HEK293T (cell line): ENCODE measurements at regions not wholly inside any gene's neighbourhood (a gene's known extent, or its start where the extent isn't known, plus 50 kb on each side); places are given as distances from the start of the nearest gene placed in this dataset.

ENCODE experiments used
- ARNT ChIP-seq: fragments of 450-650 bp; IDR thresholded peaks from 2 replicates; pipeline ENCODE4 v1.6.1; 2017; ENCODE audit warnings: mild to moderate bottlenecking
- FOXA1 ChIP-seq: fragments of 450-650 bp; IDR thresholded peaks from 2 replicates; pipeline ENCODE4 v1.6.1; 2016; ENCODE audit warnings: mild to moderate bottlenecking
- FOXM1 ChIP-seq: fragments of 450-650 bp; IDR thresholded peaks from 2 replicates; pipeline ENCODE4 v1.6.1; 2017; ENCODE audit warnings: mild to moderate bottlenecking, borderline replicate concordance
- HDGF ChIP-seq: fragments of 450-650 bp; IDR thresholded peaks from 2 replicates; pipeline ENCODE4 v1.6.1; 2017; ENCODE audit warnings: antibody characterized with exemption, borderline replicate concordance
- SP1 ChIP-seq: fragments of 450-650 bp; IDR thresholded peaks from 2 replicates; pipeline ENCODE4 v1.6.1; 2017
- SUZ12 ChIP-seq: fragments of 450-650 bp; IDR thresholded peaks from 2 replicates; pipeline ENCODE4 v1.6.1; 2016; ENCODE audit warnings: mild to moderate bottlenecking

DNA sequence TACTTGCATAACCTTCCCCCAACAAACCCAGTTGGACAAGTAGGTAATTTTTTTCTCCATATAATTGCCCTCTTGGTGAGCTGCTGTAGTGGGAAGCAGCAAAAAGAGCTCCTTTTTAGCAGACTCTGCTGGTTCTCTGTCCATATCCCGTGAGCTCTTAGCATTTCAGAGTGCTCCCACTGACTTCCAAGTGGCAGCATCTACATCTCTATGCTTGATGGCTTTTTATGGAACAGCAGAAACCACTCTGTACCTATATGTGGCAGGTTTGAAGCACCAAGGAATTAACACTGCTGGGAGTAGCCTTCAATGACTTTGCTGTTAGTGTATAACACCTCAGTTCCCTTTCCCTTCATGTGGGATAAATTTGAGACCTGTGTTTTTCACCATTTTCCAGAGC is 168.4 kb upstream of the NHS start:
- TF ChIP-seq HDGF: no peak
- no peak for TF ChIP-seq FOXM1
- TF ChIP-seq SUZ12: no peak
- no peak for TF ChIP-seq SP1
- no peak for TF ChIP-seq ARNT
- no peak for TF ChIP-seq FOXA1
